ENCODE measurements at regions not wholly inside any gene's neighbourhood (a gene's known extent, or its start where the extent isn't known, plus 50 kb on each side); places are given as distances from the start of the nearest gene placed in this dataset.

DNA sequence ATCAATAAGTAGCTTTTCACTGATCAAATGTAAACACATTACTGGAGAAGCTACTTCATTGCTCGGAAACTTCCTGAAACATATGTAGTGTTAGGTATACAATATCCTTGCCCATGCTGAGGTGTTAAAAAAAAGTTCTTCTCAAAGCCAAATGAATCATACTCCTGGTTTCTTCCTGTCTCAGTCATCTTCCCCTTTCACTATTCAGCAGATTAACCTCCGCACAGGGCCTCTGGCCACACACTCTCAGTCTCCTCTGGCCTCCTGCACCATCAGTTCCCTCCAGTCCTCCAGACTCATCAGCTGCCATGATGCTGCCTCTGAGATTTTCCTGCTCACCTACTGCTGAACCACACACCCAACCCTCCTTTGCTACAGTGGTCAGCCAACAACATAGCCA lies 70.5 kb upstream of the BOC start:
- TF ChIP-seq EZH2 (IDR thresholded peaks at IDR 0.05; ENCODE audit: low read length, unreplicated experiment) (no peak), CTCF (conservative IDR thresholded peaks at IDR 0.05; ENCODE audit: low read depth, low read length) (no peak)
